Muscle of leg (tissue), 3 donors: ENCODE measurements at regions not wholly inside any gene's neighbourhood (a gene's known extent, or its start where the extent isn't known, plus 50 kb on each side); places are given as distances from the start of the nearest gene placed in this dataset.

Experiments used
- DNase-seq: peaks from one replicate; pipeline ENCODE4 v3.0.0; 2013
- H3K27ac ChIP-seq: one replicate; pipeline ENCODE4 v1.5.1; 2013; ENCODE audit warnings: mild to moderate bottlenecking, low read length, control low read depth
- H3K27me3 ChIP-seq: one replicate; pipeline ENCODE4 v1.6.1; 2013; ENCODE audit warnings: low read length; ENCODE audit not compliant: control insufficient read depth, insufficient read depth
- H3K36me3 ChIP-seq: one replicate; pipeline ENCODE4 v1.6.1; 2013; ENCODE audit warnings: low read length; ENCODE audit not compliant: control insufficient read depth, insufficient read depth
- H3K4me1 ChIP-seq: one replicate; pipeline ENCODE4 v1.6.1; 2013; ENCODE audit warnings: low read length; ENCODE audit not compliant: control insufficient read depth, insufficient read depth
- H3K4me3 ChIP-seq: one replicate; pipeline ENCODE4 v1.5.1; 2013; ENCODE audit warnings: low read length, control low read depth
- H3K9me3 ChIP-seq: replicated peaks from 2 replicates; pipeline ENCODE4 v1.6.1; 2013; ENCODE audit warnings: low read depth, low read length; ENCODE audit not compliant: control insufficient read depth
- WGBS: methylation state at CpG from one replicate; pipeline ENCODE4 v1.1.5; 2013; ENCODE audit warnings: missing lambda C conversion rate; ENCODE audit not compliant: insufficient coverage; 5-methylcytosine and 5-hydroxymethylcytosine counted together

DNA sequence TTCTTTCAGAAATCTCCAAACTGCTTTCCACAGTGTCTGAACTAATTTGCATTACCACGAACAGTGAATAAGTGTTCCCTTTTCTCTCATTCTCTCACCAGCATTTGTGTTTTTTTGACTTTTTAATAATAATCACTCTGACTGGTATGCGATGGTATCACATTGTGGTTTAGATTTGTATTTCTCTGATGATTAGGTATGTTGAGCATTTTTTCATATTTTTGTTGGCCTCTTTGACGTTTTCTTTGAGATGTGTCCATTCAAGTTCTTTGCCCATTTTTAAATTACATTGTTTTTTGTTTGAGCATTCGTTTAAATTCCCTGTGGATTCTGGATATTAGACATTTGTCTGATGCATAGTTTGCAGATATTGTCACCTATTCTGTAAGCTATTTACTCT is 1639.6 kb upstream of the TENM4 start:
- DNase-seq = no peak
- no peaks in the 10 kb centered on the region for H3K4me1 ChIP-seq
- H3K27me3 ChIP-seq = no peaks in the 10 kb centered on the region
- H3K9me3 ChIP-seq = no peaks in the 10 kb centered on the region
- H3K4me3 ChIP-seq = no peak overlapping the region
- H3K36me3 ChIP-seq = no peaks in the 10 kb centered on the region
- no CpG with 5 or more reads among the region's 4 CpGs for WGBS
- no peak overlapping the region for H3K27ac ChIP-seq

DNA sequence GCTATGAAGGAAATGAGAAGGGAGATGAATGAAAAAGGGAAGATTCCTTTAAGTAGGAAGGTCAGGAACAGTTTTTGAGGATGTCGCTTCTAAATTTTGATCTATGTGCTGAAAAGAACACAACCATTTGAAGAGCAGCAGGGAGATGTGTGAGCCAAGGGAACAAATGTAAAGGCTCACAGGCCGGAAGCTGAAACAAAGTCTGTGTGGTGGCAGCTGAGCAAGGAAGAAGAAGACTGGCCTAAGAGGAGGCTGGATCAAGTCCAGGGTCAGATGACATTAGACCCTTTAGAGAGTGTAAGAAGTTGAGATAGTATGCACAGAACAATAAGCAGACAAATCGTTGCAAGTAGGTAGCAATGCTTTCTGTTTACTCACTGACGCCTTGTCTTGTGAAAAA is 1631.4 kb upstream of the TENM4 start:
- no peaks in the 10 kb centered on the region for H3K9me3 ChIP-seq
- no peaks in the 10 kb centered on the region for H3K36me3 ChIP-seq
- peak; percentile 28 for DNase-seq
- WGBS = 30% methylated on average over 2 of the region's 4 CpGs
- no peaks in the 10 kb centered on the region for H3K27me3 ChIP-seq
- H3K4me1 ChIP-seq = peaks cover 3% of the 10 kb centered on the region
- H3K4me3 ChIP-seq = no peak overlapping the region
- H3K27ac ChIP-seq = no peak overlapping the region

DNA sequence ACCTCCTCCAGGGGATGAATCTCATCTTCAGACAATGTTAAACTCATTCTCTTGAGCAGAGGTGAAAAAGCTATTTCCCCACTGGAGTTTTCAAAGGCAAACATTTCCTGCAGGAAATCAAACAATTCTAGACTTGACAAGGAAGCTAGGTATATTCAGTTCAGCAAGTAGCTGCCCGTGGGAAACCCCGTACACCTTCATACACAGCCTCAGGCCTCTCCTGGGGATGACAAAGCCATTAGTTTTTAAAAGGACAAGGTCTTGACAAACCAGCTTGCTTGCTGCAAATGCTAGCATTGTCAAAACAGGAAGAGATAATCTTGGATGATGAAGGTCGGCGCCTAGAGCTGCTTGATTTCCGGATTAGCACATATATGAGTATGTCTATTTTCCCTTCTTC is 1630.8 kb upstream of the TENM4 start:
- no peak overlapping the region for H3K27ac ChIP-seq
- no peaks in the 10 kb centered on the region for H3K36me3 ChIP-seq
- H3K27me3 ChIP-seq = no peaks in the 10 kb centered on the region
- WGBS = 33% methylated on average over 1 of the region's 5 CpGs
- H3K9me3 ChIP-seq = no peaks in the 10 kb centered on the region
- peak; percentile 6 for DNase-seq
- H3K4me1 ChIP-seq = peaks cover 3% of the 10 kb centered on the region
- H3K4me3 ChIP-seq = no peak overlapping the region

DNA sequence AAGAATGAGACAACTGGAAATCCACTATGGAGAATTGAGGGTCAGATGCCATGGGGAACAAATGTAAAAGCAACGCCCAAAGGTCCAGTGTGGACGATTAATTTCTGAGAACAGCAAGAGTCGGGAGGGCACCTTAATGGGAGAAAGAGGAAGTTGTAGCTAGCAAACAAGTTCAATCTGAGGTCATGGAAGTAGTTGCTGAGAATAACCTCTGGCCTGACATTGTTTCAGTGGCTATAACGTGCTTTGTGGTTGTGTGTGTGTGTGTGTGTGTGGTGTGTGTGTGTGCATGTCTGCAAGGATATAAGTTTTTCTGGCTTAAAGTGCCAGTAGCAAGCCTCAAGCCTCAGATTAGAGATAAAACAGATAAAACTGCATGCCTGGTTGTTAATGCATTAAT is 1630.1 kb upstream of the TENM4 start:
- H3K9me3 ChIP-seq = no peaks in the 10 kb centered on the region
- H3K36me3 ChIP-seq = no peaks in the 10 kb centered on the region
- WGBS = 34% methylated on average over 4 of the region's 4 CpGs
- no peaks in the 10 kb centered on the region for H3K27me3 ChIP-seq
- H3K27ac ChIP-seq = no peak overlapping the region
- DNase-seq = peak; percentile 27
- peaks cover 3% of the 10 kb centered on the region for H3K4me1 ChIP-seq
- H3K4me3 ChIP-seq = no peak overlapping the region

DNA sequence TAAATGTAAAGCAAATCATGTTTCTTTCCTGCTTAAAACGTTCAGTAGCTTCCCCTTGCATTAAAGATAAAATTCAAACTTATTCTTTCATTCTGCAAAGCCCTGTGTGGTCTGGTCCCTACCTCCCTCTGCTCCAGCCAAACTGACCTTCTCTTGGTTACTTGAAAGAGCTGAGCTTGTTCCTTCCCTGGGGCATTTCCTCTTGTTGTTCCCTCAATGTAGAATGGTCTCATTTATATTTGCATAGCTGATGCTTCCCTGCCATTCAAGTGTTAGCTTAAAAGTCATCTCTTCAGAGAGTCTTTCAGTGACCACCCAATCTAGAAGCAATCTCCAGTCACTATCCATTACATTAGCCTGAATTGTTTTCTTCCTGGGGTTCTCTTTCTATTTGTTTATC is 1618.5 kb upstream of the TENM4 start:
- H3K27me3 ChIP-seq = no peaks in the 10 kb centered on the region
- no peaks in the 10 kb centered on the region for H3K36me3 ChIP-seq
- DNase-seq = no peak
- no peak overlapping the region for H3K4me3 ChIP-seq
- no peaks in the 10 kb centered on the region for H3K4me1 ChIP-seq
- H3K9me3 ChIP-seq = no peaks in the 10 kb centered on the region
- WGBS = 0% methylated on average over 1 of the region's 1 CpG
- no peak overlapping the region for H3K27ac ChIP-seq

DNA sequence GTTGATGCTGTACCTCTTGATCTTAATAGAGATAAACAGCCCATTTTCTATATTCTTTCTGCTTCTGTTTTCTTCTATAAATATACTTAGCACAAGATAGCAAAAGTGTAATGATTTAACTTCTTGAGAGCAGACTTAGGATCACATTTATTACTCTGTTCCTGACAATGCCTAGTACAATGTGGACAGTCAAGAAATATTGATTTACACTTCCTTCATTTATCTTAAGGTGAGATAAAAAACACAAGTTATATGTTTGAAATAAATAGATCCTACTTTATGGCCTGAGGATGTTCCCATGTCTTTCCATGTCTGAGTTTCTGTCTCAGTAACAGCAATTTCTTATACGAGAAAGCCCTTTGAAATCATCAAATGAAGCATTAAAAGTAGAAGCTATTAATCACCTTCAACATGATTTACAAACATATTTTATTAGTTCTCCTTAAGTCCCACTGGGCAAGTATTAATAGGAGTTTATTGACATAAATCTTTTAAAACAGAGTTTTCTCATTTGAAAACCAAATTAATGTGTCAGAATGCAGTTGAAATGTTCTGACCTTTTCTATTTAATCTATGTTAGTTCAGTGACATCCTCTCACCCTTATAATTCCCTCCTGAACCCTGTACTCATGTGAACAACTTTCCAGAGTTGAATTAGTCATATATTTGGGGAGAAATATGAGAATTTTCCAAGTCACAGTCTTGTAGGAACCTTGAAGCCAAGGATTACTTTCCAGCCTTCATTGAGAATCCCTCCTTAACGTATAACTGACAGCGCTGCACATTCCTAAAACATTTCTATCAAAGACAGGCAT is 1611.7 kb upstream of the TENM4 start:
- DNase-seq = no peak
- Histone ChIP-seq H3K27ac (no peak overlapping the region), H3K4me1 (no peaks in the 10 kb centered on the region), H3K36me3 (no peaks in the 10 kb centered on the region), H3K4me3 (no peak overlapping the region), H3K27me3 (no peaks in the 10 kb centered on the region), H3K9me3 (no peaks in the 10 kb centered on the region)
- 76% methylated on average over 2 of the region's 3 CpGs for WGBS

DNA sequence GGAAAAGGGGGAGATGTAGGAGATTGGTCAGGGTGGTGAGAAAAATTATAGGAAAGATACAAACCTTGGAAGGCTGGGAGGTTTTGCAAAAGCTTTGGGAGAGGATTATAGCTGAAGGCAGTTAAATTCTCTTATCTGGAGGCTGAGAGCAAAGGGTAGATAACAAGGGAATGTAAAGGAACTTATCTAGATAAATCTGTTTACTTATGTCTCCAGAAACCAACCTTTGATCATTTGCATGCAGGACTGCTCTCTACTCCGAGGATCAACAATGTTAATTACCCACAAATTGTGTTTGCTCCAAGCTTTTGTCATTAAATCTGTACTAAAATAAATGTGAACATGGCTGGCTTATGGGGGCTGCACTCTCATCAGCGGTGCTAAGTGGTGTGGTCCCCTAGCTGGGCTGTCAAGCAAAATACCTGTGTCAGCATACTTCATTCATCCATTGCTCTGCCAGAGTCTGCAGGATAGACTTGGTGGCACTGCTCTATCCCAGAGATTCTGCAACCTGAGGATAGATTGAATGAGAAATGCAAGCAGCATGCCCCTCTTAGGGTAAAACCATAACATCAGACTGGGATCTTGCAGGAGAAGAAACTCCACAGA is 1599.2 kb upstream of the TENM4 start:
- Histone ChIP-seq H3K27me3 (no peaks in the 10 kb centered on the region), H3K4me1 (no peaks in the 10 kb centered on the region), H3K9me3 (peaks cover 4% of the 10 kb centered on the region), H3K4me3 (no peak overlapping the region), H3K27ac (no peak overlapping the region), H3K36me3 (no peaks in the 10 kb centered on the region)
- DNase-seq = no peak
- WGBS = no CpG with 5 or more reads among the region's 2 CpGs

DNA sequence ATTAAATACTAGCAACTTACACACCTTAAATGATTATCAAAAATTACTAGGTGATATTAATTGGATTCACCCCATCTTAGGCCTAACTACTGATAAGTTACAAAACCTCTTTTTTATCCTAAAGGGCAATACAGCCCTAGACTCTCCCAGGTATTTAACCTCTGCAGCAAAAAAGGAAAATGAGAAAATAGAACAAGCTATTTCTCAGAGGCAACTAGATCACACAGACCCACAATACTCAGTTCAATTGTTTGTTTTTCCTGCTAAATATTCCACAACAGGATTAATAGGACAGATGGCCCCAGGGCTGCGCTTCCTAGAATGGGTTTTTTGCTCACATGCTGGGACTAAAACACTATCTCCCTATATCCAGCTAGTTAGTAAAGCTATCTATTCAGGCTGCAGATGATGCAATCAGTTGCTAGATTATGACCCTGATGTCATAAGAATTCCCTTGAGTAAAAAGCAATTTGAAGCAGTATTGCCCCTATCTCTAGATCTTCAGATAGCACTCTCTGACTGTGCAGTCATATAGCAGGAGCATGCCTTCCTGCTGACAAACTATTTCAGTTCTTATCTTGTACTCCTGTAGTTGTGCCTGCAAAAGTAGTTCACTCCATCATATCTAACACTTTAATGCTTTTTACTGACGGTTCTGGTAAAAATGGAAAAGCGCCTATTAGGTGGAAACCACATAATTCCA is 1595.5 kb upstream of the TENM4 start:
- no peaks in the 10 kb centered on the region for H3K36me3 ChIP-seq
- H3K27ac ChIP-seq = no peak overlapping the region
- H3K4me3 ChIP-seq = no peak overlapping the region
- 90% methylated on average over 2 of the region's 3 CpGs for whole genome bisulfite sequencing
- DNase-seq = no peak
- no peaks in the 10 kb centered on the region for H3K4me1 ChIP-seq
- H3K27me3 ChIP-seq = no peaks in the 10 kb centered on the region
- peaks cover 4% of the 10 kb centered on the region for H3K9me3 ChIP-seq

DNA sequence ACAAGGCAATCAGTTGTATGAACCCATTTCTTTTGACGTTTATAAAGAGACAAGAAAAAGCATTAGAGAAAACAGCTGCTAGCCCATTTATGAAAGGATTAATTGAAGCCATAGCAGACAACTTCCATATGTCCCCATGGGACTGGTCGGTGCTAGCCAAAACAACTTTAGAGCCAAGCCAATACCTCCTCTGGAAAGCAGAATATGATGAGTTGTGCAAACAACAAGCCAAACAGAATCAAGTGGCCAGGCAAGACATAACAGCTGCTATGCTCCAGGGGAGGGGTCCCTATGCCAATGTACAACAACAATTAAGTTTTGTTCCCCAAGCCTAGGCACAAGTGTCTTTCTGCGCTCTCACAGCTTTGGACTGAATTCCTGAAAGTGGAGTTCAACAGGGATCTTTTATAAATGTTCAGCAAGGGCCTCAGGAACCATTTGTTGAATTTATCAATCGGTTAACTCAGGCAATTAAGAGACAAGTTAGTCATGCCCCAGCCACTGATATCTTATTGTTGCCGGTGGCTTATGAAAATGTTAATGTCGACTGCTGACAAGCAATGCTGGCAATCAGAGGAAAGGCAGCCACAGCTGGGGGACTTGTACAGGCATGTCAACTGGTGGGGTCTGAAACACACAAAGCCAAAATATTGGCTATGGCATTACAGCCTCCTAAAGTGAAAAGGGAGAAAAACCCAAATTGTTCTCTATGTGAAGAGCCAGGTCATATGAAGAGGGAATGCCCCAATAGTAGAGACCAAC is 1593.1 kb upstream of the TENM4 start:
- 76% methylated on average over 6 of the region's 6 CpGs for WGBS
- H3K4me1 ChIP-seq = no peaks in the 10 kb centered on the region
- peaks cover 4% of the 10 kb centered on the region for H3K9me3 ChIP-seq
- H3K27ac ChIP-seq = no peak overlapping the region
- no peaks in the 10 kb centered on the region for H3K27me3 ChIP-seq
- peak; percentile 15 for DNase-seq
- H3K36me3 ChIP-seq = no peaks in the 10 kb centered on the region
- H3K4me3 ChIP-seq = no peak overlapping the region

DNA sequence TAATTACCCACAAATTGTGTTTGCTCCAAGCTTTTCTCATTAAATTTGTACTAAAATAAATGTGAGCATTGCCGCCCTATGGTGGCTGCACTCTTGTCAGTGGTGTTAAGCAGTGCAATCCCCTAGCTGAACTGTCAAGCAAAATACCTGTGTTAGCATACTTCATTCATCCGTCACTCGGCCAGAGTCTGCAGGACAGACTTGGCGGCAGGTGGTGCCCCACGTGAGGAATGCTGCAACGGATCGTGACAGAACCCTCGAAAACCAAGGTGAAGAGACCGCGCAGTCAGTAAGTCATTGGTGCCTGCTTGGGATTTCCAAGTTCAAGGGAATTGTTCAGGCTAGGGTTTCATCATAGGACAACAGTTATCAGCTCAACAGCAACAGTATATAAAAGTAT is 1592.1 kb upstream of the TENM4 start:
- Histone ChIP-seq H3K4me1 (no peaks in the 10 kb centered on the region), H3K9me3 (peaks cover 4% of the 10 kb centered on the region), H3K4me3 (no peak overlapping the region), H3K27ac (no peak overlapping the region), H3K36me3 (no peaks in the 10 kb centered on the region), H3K27me3 (no peaks in the 10 kb centered on the region)
- 95% methylated on average over 7 of the region's 10 CpGs for WGBS
- no peak for DNase-seq
